HepG2 (cell line): ENCODE measurements at regions not wholly inside any gene's neighbourhood (a gene's known extent, or its start where the extent isn't known, plus 50 kb on each side); places are given as distances from the start of the nearest gene placed in this dataset.

Source experiments
- ARID5B ChIP-seq: IDR thresholded peaks from 2 replicates; pipeline ENCODE4 v1.4.0; 2020; ENCODE audit warnings: mild to moderate bottlenecking, missing genetic modification reagents
- FOXP4 ChIP-seq: sonication (generic); formaldehyde crosslinking; IDR thresholded peaks from 2 replicates; pipeline ENCODE4 v1.4.0; 2020; ENCODE audit warnings: missing genetic modification reagents
- GTF2F1 ChIP-seq: fragments of 150-350 bp; IDR thresholded peaks from 2 replicates; pipeline ENCODE4 v1.6.1; 2014; ENCODE audit warnings: low read length
- RELA ChIP-seq: sonication (generic); formaldehyde crosslinking; IDR thresholded peaks from 2 replicates; pipeline ENCODE4 v1.4.0; 2020; ENCODE audit warnings: missing genetic modification reagents
- RXRB ChIP-seq: IDR thresholded peaks from 2 replicates; pipeline ENCODE4 v1.6.1; 2016; ENCODE audit warnings: borderline replicate concordance, missing genetic modification reagents, missing compliant biosample characterization
- TFE3 ChIP-seq: IDR thresholded peaks from 2 replicates; pipeline ENCODE4 v1.6.1; 2016
- TMF1 ChIP-seq: sonication (generic); formaldehyde crosslinking; IDR thresholded peaks from 2 replicates; pipeline ENCODE4 v1.8.1; 2022; ENCODE audit warnings: low read depth, missing genetic modification reagents
- ZFP90 ChIP-seq: sonication (generic); formaldehyde crosslinking; IDR thresholded peaks from 2 replicates; pipeline ENCODE4 v1.8.0; 2022; ENCODE audit warnings: missing genetic modification reagents, mild to moderate bottlenecking, inconsistent platforms, borderline replicate concordance
- ZKSCAN8 ChIP-seq: IDR thresholded peaks from 2 replicates; pipeline ENCODE4 v1.6.1; 2016; ENCODE audit warnings: borderline replicate concordance, missing genetic modification reagents, missing compliant biosample characterization
- ZNF225 ChIP-seq: sonication (generic); formaldehyde crosslinking; IDR thresholded peaks from 2 replicates; pipeline ENCODE4 v1.4.0; 2020; ENCODE audit warnings: mild to moderate bottlenecking, missing genetic modification reagents

- TF ChIP-seq TFE3 (CRISPR knock-in tag) = no peak
- TF ChIP-seq RXRB (CRISPR knock-in tag) = no peak
- no peak for TF ChIP-seq ARID5B (CRISPR knock-in tag)
- no peak for TF ChIP-seq GTF2F1
- no peak for TF ChIP-seq ZKSCAN8 (CRISPR knock-in tag)
- TF ChIP-seq ZNF225 (CRISPR knock-in tag) = no peak
- no peak for TF ChIP-seq FOXP4
- TF ChIP-seq RELA = no peak
- TF ChIP-seq TMF1 (CRISPR knock-in tag) = no peak
- TF ChIP-seq ZFP90 (CRISPR knock-in tag) = no peak
Observed at GRCh38 chr2:37564356-37564755, 107.1 kb downstream of the CDC42EP3 start (continued).
